ENCODE measurements at regions not wholly inside any gene's neighbourhood (a gene's known extent, or its start where the extent isn't known, plus 50 kb on each side); places are given as distances from the start of the nearest gene placed in this dataset.

- TF ChIP-seq ZC3H10 (CRISPR knock-in tag; IDR thresholded peaks at IDR 0.05) (no peak), GLIS3 (CRISPR knock-in tag; IDR thresholded peaks at IDR 0.05) (no peak), RARB (CRISPR knock-in tag; IDR thresholded peaks at IDR 0.05) (no peak), TSHZ2 (CRISPR knock-in tag; IDR thresholded peaks at IDR 0.05) (no peak), ZNF565 (CRISPR knock-in tag; conservative IDR thresholded peaks at IDR 0.05; ENCODE audit: low read depth) (no peak), OSR1 (CRISPR knock-in tag; IDR thresholded peaks at IDR 0.05) (no peak), ZFP30 (CRISPR knock-in tag; IDR thresholded peaks at IDR 0.05) (no peak), ESRRG (CRISPR knock-in tag; IDR thresholded peaks at IDR 0.05) (no peak), CSRNP3 (CRISPR knock-in tag; IDR thresholded peaks at IDR 0.05) (no peak), ARNTL (CRISPR knock-in tag; IDR thresholded peaks at IDR 0.05; ENCODE audit: borderline replicate concordance, low read depth) (no peak)
- TF ChIP-seq, protein P1, sequence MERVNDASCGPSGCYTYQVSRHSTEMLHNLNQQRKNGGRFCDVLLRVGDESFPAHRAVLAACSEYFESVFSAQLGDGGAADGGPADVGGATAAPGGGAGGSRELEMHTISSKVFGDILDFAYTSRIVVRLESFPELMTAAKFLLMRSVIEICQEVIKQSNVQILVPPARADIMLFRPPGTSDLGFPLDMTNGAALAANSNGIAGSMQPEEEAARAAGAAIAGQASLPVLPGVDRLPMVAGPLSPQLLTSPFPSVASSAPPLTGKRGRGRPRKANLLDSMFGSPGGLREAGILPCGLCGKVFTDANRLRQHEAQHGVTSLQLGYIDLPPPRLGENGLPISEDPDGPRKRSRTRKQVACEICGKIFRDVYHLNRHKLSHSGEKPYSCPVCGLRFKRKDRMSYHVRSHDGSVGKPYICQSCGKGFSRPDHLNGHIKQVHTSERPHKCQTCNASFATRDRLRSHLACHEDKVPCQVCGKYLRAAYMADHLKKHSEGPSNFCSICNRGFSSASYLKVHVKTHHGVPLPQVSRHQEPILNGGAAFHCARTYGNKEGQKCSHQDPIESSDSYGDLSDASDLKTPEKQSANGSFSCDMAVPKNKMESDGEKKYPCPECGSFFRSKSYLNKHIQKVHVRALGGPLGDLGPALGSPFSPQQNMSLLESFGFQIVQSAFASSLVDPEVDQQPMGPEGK (CRISPR knock-in tag; IDR thresholded peaks at IDR 0.05; ENCODE audit: borderline replicate concordance): no peak
- TF ChIP-seq, protein P2, sequence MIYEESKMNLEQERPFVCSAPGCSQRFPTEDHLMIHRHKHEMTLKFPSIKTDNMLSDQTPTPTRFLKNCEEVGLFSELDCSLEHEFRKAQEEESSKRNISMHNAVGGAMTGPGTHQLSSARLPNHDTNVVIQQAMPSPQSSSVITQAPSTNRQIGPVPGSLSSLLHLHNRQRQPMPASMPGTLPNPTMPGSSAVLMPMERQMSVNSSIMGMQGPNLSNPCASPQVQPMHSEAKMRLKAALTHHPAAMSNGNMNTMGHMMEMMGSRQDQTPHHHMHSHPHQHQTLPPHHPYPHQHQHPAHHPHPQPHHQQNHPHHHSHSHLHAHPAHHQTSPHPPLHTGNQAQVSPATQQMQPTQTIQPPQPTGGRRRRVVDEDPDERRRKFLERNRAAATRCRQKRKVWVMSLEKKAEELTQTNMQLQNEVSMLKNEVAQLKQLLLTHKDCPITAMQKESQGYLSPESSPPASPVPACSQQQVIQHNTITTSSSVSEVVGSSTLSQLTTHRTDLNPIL (CRISPR knock-in tag; IDR thresholded peaks at IDR 0.05; ENCODE audit: low read depth): no peak
These were observed 153.6 kb downstream of the DRD1 start for GRCh38 chr5:175290379-175290778.
